Upper lobe of left lung (tissue), 6 donors: ENCODE measurements at regions not wholly inside any gene's neighbourhood (a gene's known extent, or its start where the extent isn't known, plus 50 kb on each side); places are given as distances from the start of the nearest gene placed in this dataset.
A peak's percentile ranks its signal among the peaks of the same experiment; 100 is the strongest.

Source experiments
- ATAC-seq, 2 donors: fragments of 200-7000 bp; cut with Tn5 transposase; one replicate each; pipeline ENCODE4 v1.9.1; 2022; ENCODE audit warnings: mild to moderate bottlenecking in 2 of 2, moderate library complexity in 2 of 2; ENCODE audit not compliant: low FRiP score in 2 of 2
- DNase-seq, 2 donors: peaks; one replicate each; pipeline ENCODE4 v3.0.0-alpha.2; 2019 to 2020
- H3K27ac ChIP-seq, 4 donors: fragments of 200-600 bp; sonication (generic); one replicate each; pipeline ENCODE4 v1.5.1; 2016 to 2019
- H3K27me3 ChIP-seq, 4 donors: fragments of 200-600 bp; sonication (generic); one replicate each; pipeline ENCODE4 v1.5.1; 2017 to 2019
- H3K36me3 ChIP-seq, 4 donors: fragments of 200-600 bp; sonication (generic); one replicate each; pipeline ENCODE4 v1.5.1; 2016 to 2019
- H3K4me1 ChIP-seq, 4 donors: fragments of 200-600 bp; sonication (generic); one replicate each; pipeline ENCODE4 v1.5.1; 2018 to 2019
- H3K4me3 ChIP-seq, 4 donors: fragments of 200-600 bp; sonication (generic); one replicate each; pipeline ENCODE4 v1.5.1; 2017 to 2019; ENCODE audit warnings: mild to moderate bottlenecking in 2 of 4, moderate library complexity in 1 of 4
- H3K9me3 ChIP-seq, 4 donors: fragments of 200-600 bp; sonication (generic); one replicate each; pipeline ENCODE4 v1.5.1; 2018 to 2019
- EP300 ChIP-seq, 4 donors: sonication (generic); formaldehyde crosslinking; IDR thresholded peaks; one replicate each; pipeline ENCODE4 v1.5.1; 2017; ENCODE audit warnings: antibody characterized with exemption in 4 of 4, control low read depth in 2 of 4
- POLR2A ChIP-seq, 4 donors: fragments of 450-650 bp; IDR thresholded peaks; one replicate each; pipeline ENCODE4 v1.5.1; 2016 to 2017; ENCODE audit warnings: antibody characterized with exemption in 4 of 4, mild to moderate bottlenecking in 2 of 4
- POLR2AphosphoS5 ChIP-seq, 2 donors: sonication (generic); formaldehyde crosslinking; IDR thresholded peaks; one replicate each; pipeline ENCODE4 v1.5.1; 2017; ENCODE audit warnings: antibody characterized with exemption in 2 of 2
- WGBS, 2 donors: methylation state at CpG; one replicate each; pipeline ENCODE4 v1.1.5; 2017 to 2018; 5-methylcytosine and 5-hydroxymethylcytosine counted together
- TF ChIP-seq, protein P1 (sequence below), 6 experiments: fragments of 450-650 bp in 4 of 6; fragments of 200-600 bp in 2 of 6; sonication (generic) in 2 of 6; IDR thresholded peaks; one replicate each; pipeline ENCODE4 v1.5.1; 2016 to 2019; ENCODE audit warnings: antibody characterized with exemption in 6 of 6
- donor health status: DM: no; HTN: no; CAD: no; lungs with moderate emphysema.
- donor health status: DM: no; HTN: yes; CAD: no; lungs with severe emphysema.

- Histone ChIP-seq H3K9me3 (no peaks in the 10 kb centered on the region), H3K27me3 (no peaks in the 10 kb centered on the region), H3K4me1 (peaks cover 0 to 10% (median 2%) of the 10 kb centered on the region in 4 donors), H3K36me3 (no peaks in the 10 kb centered on the region), H3K4me3 (no peak overlapping the region), H3K27ac (no peak overlapping the region)
- ATAC-seq (no peak), DNase-seq (no peak)
- WGBS, 2 donors = 75 to 85% methylated on average over 1 of the region's 1 CpG
- TF ChIP-seq POLR2AphosphoS5 (IDR thresholded peaks at IDR 0.05) (no peak), EP300 (IDR thresholded peaks at IDR 0.05) (no peak)
These were observed 218.3 kb downstream of the AHR start for GRCh38 chr7:17516771-17517170.

- DNase-seq = no peak
- peaks cover 0 to 25% (median 9%) of the 10 kb centered on the region in 4 donors for H3K4me1 ChIP-seq
- no peaks in the 10 kb centered on the region for H3K27me3 ChIP-seq
- peak overlapping the region in 1 of 4 donors; percentile 23 for H3K27ac ChIP-seq
- ATAC-seq = no peak
- no peaks in the 10 kb centered on the region for H3K9me3 ChIP-seq
- WGBS, 2 donors = 80 to 81% methylated on average over 1 of the region's 1 CpG
- no peaks in the 10 kb centered on the region for H3K36me3 ChIP-seq
- TF ChIP-seq POLR2A (IDR thresholded peaks at IDR 0.05) (no peak), EP300 (IDR thresholded peaks at IDR 0.05) (no peak), POLR2AphosphoS5 (IDR thresholded peaks at IDR 0.05) (no peak)
- TF ChIP-seq, protein P1, sequence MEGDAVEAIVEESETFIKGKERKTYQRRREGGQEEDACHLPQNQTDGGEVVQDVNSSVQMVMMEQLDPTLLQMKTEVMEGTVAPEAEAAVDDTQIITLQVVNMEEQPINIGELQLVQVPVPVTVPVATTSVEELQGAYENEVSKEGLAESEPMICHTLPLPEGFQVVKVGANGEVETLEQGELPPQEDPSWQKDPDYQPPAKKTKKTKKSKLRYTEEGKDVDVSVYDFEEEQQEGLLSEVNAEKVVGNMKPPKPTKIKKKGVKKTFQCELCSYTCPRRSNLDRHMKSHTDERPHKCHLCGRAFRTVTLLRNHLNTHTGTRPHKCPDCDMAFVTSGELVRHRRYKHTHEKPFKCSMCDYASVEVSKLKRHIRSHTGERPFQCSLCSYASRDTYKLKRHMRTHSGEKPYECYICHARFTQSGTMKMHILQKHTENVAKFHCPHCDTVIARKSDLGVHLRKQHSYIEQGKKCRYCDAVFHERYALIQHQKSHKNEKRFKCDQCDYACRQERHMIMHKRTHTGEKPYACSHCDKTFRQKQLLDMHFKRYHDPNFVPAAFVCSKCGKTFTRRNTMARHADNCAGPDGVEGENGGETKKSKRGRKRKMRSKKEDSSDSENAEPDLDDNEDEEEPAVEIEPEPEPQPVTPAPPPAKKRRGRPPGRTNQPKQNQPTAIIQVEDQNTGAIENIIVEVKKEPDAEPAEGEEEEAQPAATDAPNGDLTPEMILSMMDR (IDR thresholded peaks at IDR 0.05) = no peak
- no peak overlapping the region for H3K4me3 ChIP-seq
These were observed 222.5 kb downstream of the AHR start for GRCh38 chr7:17520941-17521340.

DNA sequence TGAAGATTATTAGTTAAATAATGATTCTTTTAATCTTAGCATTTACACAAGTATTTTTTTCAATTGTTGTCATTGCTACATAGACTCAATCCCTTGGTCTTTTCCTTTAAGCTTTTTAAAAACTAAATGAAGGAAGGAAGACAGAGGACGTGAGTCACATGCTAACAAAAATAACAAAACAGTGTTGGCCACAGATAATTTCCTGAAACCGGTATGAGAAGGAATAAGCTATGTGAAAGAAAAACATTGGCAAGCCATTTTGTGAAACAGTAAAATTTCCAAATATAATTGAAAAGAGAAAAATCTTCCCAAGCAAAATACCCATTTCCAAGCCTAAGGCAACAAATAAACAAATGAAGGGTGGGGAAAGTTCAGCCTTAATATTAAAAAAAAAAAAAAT lies 223.0 kb downstream of the AHR start:
- Histone ChIP-seq H3K27ac (peak overlapping the region in 1 of 4 donors; percentile 23), H3K4me1 (peaks cover 0 to 25% (median 9%) of the 10 kb centered on the region in 4 donors), H3K9me3 (no peaks in the 10 kb centered on the region), H3K4me3 (no peak overlapping the region), H3K36me3 (no peaks in the 10 kb centered on the region), H3K27me3 (no peaks in the 10 kb centered on the region)
- 15 to 20% methylated on average over 2 of the region's 2 CpGs for WGBS, 2 donors
- no peak for TF ChIP-seq POLR2A (IDR thresholded peaks at IDR 0.05)
- TF ChIP-seq POLR2AphosphoS5 (IDR thresholded peaks at IDR 0.05) = no peak
- TF ChIP-seq EP300 (IDR thresholded peaks at IDR 0.05) = no peak
- TF ChIP-seq, protein P1 (IDR thresholded peaks at IDR 0.05) = no peak
- ATAC-seq (no peak), DNase-seq (no peak)

DNA sequence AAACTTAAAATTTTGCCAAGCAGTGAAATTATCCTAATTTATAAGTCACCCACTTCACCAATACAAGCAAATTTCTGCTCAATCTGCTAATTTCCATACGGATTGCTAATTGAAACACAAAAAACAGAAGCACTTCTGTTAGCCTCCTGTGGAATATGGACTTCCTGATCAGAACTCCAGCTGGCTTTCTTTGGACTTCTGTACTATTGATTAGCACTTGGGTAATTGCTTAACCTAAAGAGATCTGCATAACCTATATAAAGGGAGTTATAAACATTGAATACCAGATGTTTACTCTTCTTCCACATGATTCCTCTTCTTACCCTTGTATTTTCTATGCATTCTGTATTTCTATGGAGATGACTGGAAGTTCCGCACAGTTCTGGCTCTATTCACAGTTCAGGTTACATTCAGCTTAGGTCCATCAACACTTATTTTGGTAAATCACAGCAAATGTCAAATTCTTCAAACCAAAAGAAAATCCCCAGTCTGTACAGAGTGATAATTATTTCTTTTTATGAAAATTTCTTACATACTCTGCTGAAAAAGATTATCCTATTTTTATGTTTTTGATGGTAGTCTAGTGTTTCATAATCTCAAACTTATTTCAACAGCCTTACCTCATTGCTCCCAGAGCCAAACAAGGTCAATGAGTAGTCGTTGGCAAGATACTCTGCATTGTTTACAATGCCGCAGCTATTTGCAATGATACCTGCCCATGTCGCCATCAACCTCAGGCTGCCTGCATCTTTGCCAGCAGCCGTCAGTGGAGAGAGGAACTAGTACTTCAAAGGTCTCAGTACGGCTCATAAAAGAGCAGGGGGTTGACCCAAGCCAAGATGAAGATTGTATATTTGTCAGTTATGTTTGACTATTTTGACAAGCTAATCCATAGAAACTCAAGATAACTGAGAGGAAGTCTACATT lies 225.6 kb downstream of the AHR start:
- Histone ChIP-seq H3K27ac (peak overlapping the region in 2 of 4 donors; percentile 19 to 26), H3K36me3 (no peaks in the 10 kb centered on the region), H3K4me3 (no peak overlapping the region), H3K9me3 (no peaks in the 10 kb centered on the region), H3K27me3 (no peaks in the 10 kb centered on the region), H3K4me1 (peaks cover 0 to 25% (median 9%) of the 10 kb centered on the region in 4 donors)
- TF ChIP-seq POLR2A (IDR thresholded peaks at IDR 0.05) (no peak), EP300 (IDR thresholded peaks at IDR 0.05) (peak in 1 of 4 donors; percentile 81), POLR2AphosphoS5 (IDR thresholded peaks at IDR 0.05) (peak; percentile 59 to 62)
- TF ChIP-seq, protein P1 (IDR thresholded peaks at IDR 0.05) = no peak
- 50% methylated on average over 7 of the region's 7 CpGs for WGBS, 2 donors
- peak in 1 of 2 donors; percentile 72 for DNase-seq
- ATAC-seq = peak in 1 of 2 donors; percentile 81

GRCh38 chr7:17524746-17525145 lies 226.3 kb downstream of the AHR start:
- Histone ChIP-seq H3K36me3 (no peaks in the 10 kb centered on the region), H3K27me3 (no peaks in the 10 kb centered on the region), H3K4me1 (peaks cover 0 to 25% (median 9%) of the 10 kb centered on the region in 4 donors), H3K9me3 (no peaks in the 10 kb centered on the region), H3K4me3 (no peak overlapping the region), H3K27ac (peak overlapping the region in 1 of 4 donors; percentile 14)
- ATAC-seq (no peak), DNase-seq (no peak)
- TF ChIP-seq EP300 (IDR thresholded peaks at IDR 0.05) (no peak), POLR2A (IDR thresholded peaks at IDR 0.05) (no peak), POLR2AphosphoS5 (IDR thresholded peaks at IDR 0.05) (no peak)
- TF ChIP-seq, protein P1 (IDR thresholded peaks at IDR 0.05) = no peak
- WGBS, 2 donors = 64 to 70% methylated on average over 3 of the region's 3 CpGs
